GM21367 (cell line): ENCODE measurements at regions not wholly inside any gene's neighbourhood (a gene's known extent, or its start where the extent isn't known, plus 50 kb on each side); places are given as distances from the start of the nearest gene placed in this dataset.

Experiments
- ATAC-seq: cut with Tn5 transposase; IDR thresholded peaks from one replicate; pipeline ENCODE4 v1.9.1; 2021; ENCODE audit not compliant: unreplicated experiment

- ATAC-seq = no peak
Measured at GRCh38 chr20:11728937-11729336, 188.8 kb upstream of the BTBD3 start.

GRCh38 chr20:11729806-11730205 lies 187.9 kb upstream of the BTBD3 start:
- no peak for ATAC-seq

- no peak for ATAC-seq
Measured at GRCh38 chr20:11734431-11734830, 183.3 kb upstream of the BTBD3 start.

GRCh38 chr20:11738852-11739251 lies 178.8 kb upstream of the BTBD3 start:
- no peak for ATAC-seq

- no peak for ATAC-seq
Measured at GRCh38 chr20:11740975-11741374, 176.7 kb upstream of the BTBD3 start.

GRCh38 chr20:11745145-11745544 lies 172.5 kb upstream of the BTBD3 start:
- ATAC-seq = no peak

GRCh38 chr20:11748436-11748835 lies 169.3 kb upstream of the BTBD3 start:
- no peak for ATAC-seq

GRCh38 chr20:11752336-11752735 lies 165.4 kb upstream of the BTBD3 start:
- no peak for ATAC-seq

- ATAC-seq = no peak
Measured at GRCh38 chr20:11753155-11753554, 164.5 kb upstream of the BTBD3 start.

GRCh38 chr20:11754451-11754850 lies 163.2 kb upstream of the BTBD3 start:
- ATAC-seq = no peak

GRCh38 chr20:11755071-11755841 lies 162.4 kb upstream of the BTBD3 start:
- no peak for ATAC-seq

- no peak for ATAC-seq
Measured at GRCh38 chr20:11761497-11761896, 156.2 kb upstream of the BTBD3 start.

- ATAC-seq = no peak
Measured at GRCh38 chr20:11766961-11767360, 150.7 kb upstream of the BTBD3 start.

GRCh38 chr20:11769825-11770224 lies 147.9 kb upstream of the BTBD3 start:
- ATAC-seq = no peak

GRCh38 chr20:11772226-11772730 lies 145.4 kb upstream of the BTBD3 start:
- no peak for ATAC-seq

- ATAC-seq = no peak
Measured at GRCh38 chr20:11776687-11777086, 141.0 kb upstream of the BTBD3 start.

GRCh38 chr20:11777387-11778205 lies 140.1 kb upstream of the BTBD3 start:
- no peak for ATAC-seq

GRCh38 chr20:11778206-11778570 lies 139.5 kb upstream of the BTBD3 start:
- ATAC-seq = no peak

- no peak for ATAC-seq
Measured at GRCh38 chr20:11780765-11781369, 136.8 kb upstream of the BTBD3 start.

- no peak for ATAC-seq
Measured at GRCh38 chr20:11783102-11783850, 134.4 kb upstream of the BTBD3 start.

- no peak for ATAC-seq
Measured at GRCh38 chr20:11785885-11786507, 131.7 kb upstream of the BTBD3 start.
